ENCODE measurements at regions not wholly inside any gene's neighbourhood (a gene's known extent, or its start where the extent isn't known, plus 50 kb on each side); places are given as distances from the start of the nearest gene placed in this dataset.

DNA sequence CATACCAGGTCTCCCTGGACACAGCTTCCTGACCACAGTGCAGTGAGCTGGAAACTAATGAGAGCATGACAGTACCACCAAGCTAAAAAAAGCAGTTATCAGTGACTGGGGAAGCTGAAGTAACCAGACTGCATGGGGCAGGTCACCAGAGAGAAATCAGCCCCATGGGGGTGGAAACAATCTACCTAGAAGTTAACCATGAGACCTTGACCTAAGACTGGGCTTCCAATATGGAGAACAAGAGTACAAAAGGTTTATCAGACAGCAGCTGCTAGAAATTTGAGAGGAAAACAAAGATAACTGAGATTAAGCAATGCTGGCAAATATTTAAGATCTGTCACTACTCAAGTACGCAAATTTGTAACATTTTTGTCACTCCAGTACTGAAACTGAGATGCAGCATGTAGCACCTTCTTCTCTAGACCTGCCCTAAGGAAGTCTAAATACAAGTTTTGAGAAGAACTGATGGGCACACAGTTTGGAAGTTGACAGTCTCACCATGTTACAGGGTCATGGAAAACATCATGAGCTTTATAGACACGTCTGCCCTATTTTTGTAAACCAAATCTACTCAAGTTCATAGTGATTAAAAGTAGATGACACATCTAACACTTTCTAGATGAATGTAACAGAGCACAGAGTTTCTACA is 2641.8 kb upstream of the PCDH20 start:
- H3K9me3 ChIP-seq (ENCODE audit: control insufficient read depth in 5 of 5, low read length in 5 of 5) = peaks cover 0 to 2% (median 0%) of the 10 kb centered on the region in 5 donors
- H3K4me1 ChIP-seq (ENCODE audit: control insufficient read depth in 5 of 5, insufficient read depth in 5 of 5, low read length in 5 of 5) = no peaks in the 10 kb centered on the region
- no peak overlapping the region for H3K9ac ChIP-seq (ENCODE audit: low read length in 5 of 5)
- H3K27me3 ChIP-seq (ENCODE audit: control insufficient read depth in 5 of 5, insufficient read depth in 4 of 5, low read length in 5 of 5) = no peaks in the 10 kb centered on the region
- H3K36me3 ChIP-seq (ENCODE audit: control insufficient read depth in 5 of 5, insufficient read depth in 5 of 5, low read length in 5 of 5) = no peaks in the 10 kb centered on the region
- no peak overlapping the region for H3K27ac ChIP-seq (ENCODE audit: low read depth, low read length)
- no peak overlapping the region for H3K4me3 ChIP-seq (ENCODE audit: low read depth in 1 of 5, low read length in 5 of 5)

DNA sequence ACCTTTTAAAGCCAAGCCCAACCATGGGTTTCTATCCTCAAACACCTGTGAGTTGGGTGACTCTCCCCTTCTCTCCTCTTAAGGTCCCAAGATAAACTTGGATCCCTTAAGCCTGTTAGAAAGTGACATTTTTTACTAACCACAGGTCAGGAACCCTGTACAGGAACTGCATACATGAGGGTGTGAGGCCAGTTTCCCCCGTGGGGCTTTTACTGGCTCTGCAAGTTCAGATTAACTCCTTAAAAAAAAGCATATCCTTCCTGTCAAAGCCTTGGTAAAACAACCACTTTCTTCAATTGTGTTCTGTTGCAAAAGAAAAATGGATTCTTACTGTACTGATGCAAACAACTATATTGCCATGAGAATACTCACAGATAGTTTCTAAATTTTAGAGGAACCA is 2638.7 kb upstream of the PCDH20 start:
- no peaks in the 10 kb centered on the region for H3K4me1 ChIP-seq (ENCODE audit: control insufficient read depth in 5 of 5, insufficient read depth in 5 of 5, low read length in 5 of 5)
- no peak overlapping the region for H3K4me3 ChIP-seq (ENCODE audit: low read depth in 1 of 5, low read length in 5 of 5)
- no peaks in the 10 kb centered on the region for H3K36me3 ChIP-seq (ENCODE audit: control insufficient read depth in 5 of 5, insufficient read depth in 5 of 5, low read length in 5 of 5)
- no peak overlapping the region for H3K9ac ChIP-seq (ENCODE audit: low read length in 5 of 5)
- peaks cover 0 to 5% (median 0%) of the 10 kb centered on the region in 5 donors for H3K9me3 ChIP-seq (ENCODE audit: control insufficient read depth in 5 of 5, low read length in 5 of 5)
- no peaks in the 10 kb centered on the region for H3K27me3 ChIP-seq (ENCODE audit: control insufficient read depth in 5 of 5, insufficient read depth in 4 of 5, low read length in 5 of 5)
- H3K27ac ChIP-seq (ENCODE audit: low read depth, low read length) = no peak overlapping the region

GRCh38 chr13:64052521-64052920 is 2636.9 kb upstream of the PCDH20 start:
- no peak overlapping the region for H3K4me3 ChIP-seq (ENCODE audit: low read depth in 1 of 5, low read length in 5 of 5)
- no peaks in the 10 kb centered on the region for H3K4me1 ChIP-seq (ENCODE audit: control insufficient read depth in 5 of 5, insufficient read depth in 5 of 5, low read length in 5 of 5)
- no peak overlapping the region for H3K27ac ChIP-seq (ENCODE audit: low read depth, low read length)
- H3K9me3 ChIP-seq (ENCODE audit: control insufficient read depth in 5 of 5, low read length in 5 of 5) = peaks cover 0 to 5% (median 0%) of the 10 kb centered on the region in 5 donors
- H3K9ac ChIP-seq (ENCODE audit: low read length in 5 of 5) = no peak overlapping the region
- no peaks in the 10 kb centered on the region for H3K36me3 ChIP-seq (ENCODE audit: control insufficient read depth in 5 of 5, insufficient read depth in 5 of 5, low read length in 5 of 5)
- H3K27me3 ChIP-seq (ENCODE audit: control insufficient read depth in 5 of 5, insufficient read depth in 4 of 5, low read length in 5 of 5) = no peaks in the 10 kb centered on the region

- Histone ChIP-seq H3K27ac (ENCODE audit: low read depth, low read length) (no peak overlapping the region), H3K9ac (ENCODE audit: low read length in 5 of 5) (no peak overlapping the region), H3K4me1 (ENCODE audit: control insufficient read depth in 5 of 5, insufficient read depth in 5 of 5, low read length in 5 of 5) (no peaks in the 10 kb centered on the region), H3K27me3 (ENCODE audit: control insufficient read depth in 5 of 5, insufficient read depth in 4 of 5, low read length in 5 of 5) (no peaks in the 10 kb centered on the region), H3K36me3 (ENCODE audit: control insufficient read depth in 5 of 5, insufficient read depth in 5 of 5, low read length in 5 of 5) (no peaks in the 10 kb centered on the region), H3K4me3 (ENCODE audit: low read depth in 1 of 5, low read length in 5 of 5) (no peak overlapping the region), H3K9me3 (ENCODE audit: control insufficient read depth in 5 of 5, low read length in 5 of 5) (peaks cover 0 to 5% (median 0%) of the 10 kb centered on the region in 5 donors)
Measured at GRCh38 chr13:64051278-64051677, 2635.6 kb upstream of the PCDH20 start.

- Histone ChIP-seq H3K9me3 (ENCODE audit: control insufficient read depth in 5 of 5, low read length in 5 of 5) (no peaks in the 10 kb centered on the region), H3K9ac (ENCODE audit: low read length in 5 of 5) (no peak overlapping the region), H3K27ac (ENCODE audit: low read depth, low read length) (no peak overlapping the region), H3K27me3 (ENCODE audit: control insufficient read depth in 5 of 5, insufficient read depth in 4 of 5, low read length in 5 of 5) (no peaks in the 10 kb centered on the region), H3K4me1 (ENCODE audit: control insufficient read depth in 5 of 5, insufficient read depth in 5 of 5, low read length in 5 of 5) (no peaks in the 10 kb centered on the region), H3K36me3 (ENCODE audit: control insufficient read depth in 5 of 5, insufficient read depth in 5 of 5, low read length in 5 of 5) (no peaks in the 10 kb centered on the region), H3K4me3 (ENCODE audit: low read depth in 1 of 5, low read length in 5 of 5) (no peak overlapping the region)
Measured at GRCh38 chr13:64041296-64041695, 2625.6 kb upstream of the PCDH20 start.

DNA sequence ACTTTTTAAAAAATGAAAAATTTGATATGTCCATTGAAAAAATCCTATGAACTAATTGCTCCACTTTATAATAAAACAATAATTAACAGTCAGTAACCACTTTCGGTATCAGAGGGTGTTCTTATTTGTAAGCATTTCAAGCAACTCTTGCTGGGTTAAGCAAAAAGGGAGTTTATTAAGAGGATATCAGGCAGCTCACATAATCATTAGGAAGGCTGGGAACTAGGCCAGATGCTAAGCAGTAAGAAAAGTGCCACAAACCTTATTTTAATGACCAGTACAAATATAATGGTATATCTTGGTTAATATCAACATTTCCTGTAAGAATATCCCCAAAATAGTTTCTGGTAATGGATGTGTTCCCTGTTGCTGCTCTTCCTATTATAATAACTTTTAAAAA is 2618.3 kb upstream of the PCDH20 start:
- no peaks in the 10 kb centered on the region for H3K36me3 ChIP-seq (ENCODE audit: control insufficient read depth in 5 of 5, insufficient read depth in 5 of 5, low read length in 5 of 5)
- H3K9ac ChIP-seq (ENCODE audit: low read length in 5 of 5) = no peak overlapping the region
- H3K9me3 ChIP-seq (ENCODE audit: control insufficient read depth in 5 of 5, low read length in 5 of 5) = no peaks in the 10 kb centered on the region
- no peaks in the 10 kb centered on the region for H3K27me3 ChIP-seq (ENCODE audit: control insufficient read depth in 5 of 5, insufficient read depth in 4 of 5, low read length in 5 of 5)
- H3K4me1 ChIP-seq (ENCODE audit: control insufficient read depth in 5 of 5, insufficient read depth in 5 of 5, low read length in 5 of 5) = no peaks in the 10 kb centered on the region
- no peak overlapping the region for H3K27ac ChIP-seq (ENCODE audit: low read depth, low read length)
- no peak overlapping the region for H3K4me3 ChIP-seq (ENCODE audit: low read depth in 1 of 5, low read length in 5 of 5)

DNA sequence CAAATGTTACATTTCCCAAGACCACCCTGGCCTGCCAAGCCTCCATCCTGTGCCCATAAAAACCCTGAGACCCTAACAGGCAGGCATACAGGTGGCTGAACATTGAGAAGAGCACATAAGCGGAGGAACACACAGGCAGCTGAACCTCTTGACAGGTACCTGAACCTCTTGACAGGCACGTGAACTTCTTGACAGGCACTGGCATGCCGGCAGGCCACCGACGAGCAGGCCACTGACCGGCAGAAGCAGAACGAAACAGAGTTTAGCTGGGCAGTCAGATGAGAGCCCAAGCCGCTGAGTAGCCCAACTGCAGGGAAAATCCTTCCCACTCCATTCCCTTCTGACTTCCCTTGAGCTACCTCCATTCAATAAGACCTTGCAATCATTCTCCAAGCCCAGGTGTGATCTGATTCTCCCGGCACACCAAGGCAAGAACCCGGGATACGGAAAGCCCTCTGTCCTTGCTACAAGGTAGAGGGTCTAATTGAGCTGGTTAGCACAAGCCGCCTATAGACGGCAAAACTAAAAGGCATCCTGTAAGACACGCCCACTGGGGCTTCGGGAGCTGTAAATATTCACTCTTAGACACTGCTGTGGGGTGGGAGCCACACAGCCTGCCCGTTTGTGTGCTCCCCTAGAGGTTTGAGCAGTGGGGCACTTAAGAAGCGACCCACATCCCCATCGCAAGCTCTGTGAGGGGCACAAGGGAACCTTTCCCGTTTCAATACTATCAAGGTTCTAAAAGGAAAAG is 2613.9 kb upstream of the PCDH20 start:
- no peaks in the 10 kb centered on the region for H3K36me3 ChIP-seq (ENCODE audit: control insufficient read depth in 5 of 5, insufficient read depth in 5 of 5, low read length in 5 of 5)
- H3K4me3 ChIP-seq (ENCODE audit: low read depth in 1 of 5, low read length in 5 of 5) = no peak overlapping the region
- no peaks in the 10 kb centered on the region for H3K4me1 ChIP-seq (ENCODE audit: control insufficient read depth in 5 of 5, insufficient read depth in 5 of 5, low read length in 5 of 5)
- no peak overlapping the region for H3K9ac ChIP-seq (ENCODE audit: low read length in 5 of 5)
- peaks cover 0 to 5% (median 0%) of the 10 kb centered on the region in 5 donors for H3K9me3 ChIP-seq (ENCODE audit: control insufficient read depth in 5 of 5, low read length in 5 of 5)
- no peaks in the 10 kb centered on the region for H3K27me3 ChIP-seq (ENCODE audit: control insufficient read depth in 5 of 5, insufficient read depth in 4 of 5, low read length in 5 of 5)
- no peak overlapping the region for H3K27ac ChIP-seq (ENCODE audit: low read depth, low read length)

- no peaks in the 10 kb centered on the region for H3K27me3 ChIP-seq (ENCODE audit: control insufficient read depth in 5 of 5, insufficient read depth in 4 of 5, low read length in 5 of 5)
- H3K9ac ChIP-seq (ENCODE audit: low read length in 5 of 5) = no peak overlapping the region
- H3K36me3 ChIP-seq (ENCODE audit: control insufficient read depth in 5 of 5, insufficient read depth in 5 of 5, low read length in 5 of 5) = no peaks in the 10 kb centered on the region
Measured at GRCh38 chr13:64028551-64028950, 2612.9 kb upstream of the PCDH20 start.

DNA sequence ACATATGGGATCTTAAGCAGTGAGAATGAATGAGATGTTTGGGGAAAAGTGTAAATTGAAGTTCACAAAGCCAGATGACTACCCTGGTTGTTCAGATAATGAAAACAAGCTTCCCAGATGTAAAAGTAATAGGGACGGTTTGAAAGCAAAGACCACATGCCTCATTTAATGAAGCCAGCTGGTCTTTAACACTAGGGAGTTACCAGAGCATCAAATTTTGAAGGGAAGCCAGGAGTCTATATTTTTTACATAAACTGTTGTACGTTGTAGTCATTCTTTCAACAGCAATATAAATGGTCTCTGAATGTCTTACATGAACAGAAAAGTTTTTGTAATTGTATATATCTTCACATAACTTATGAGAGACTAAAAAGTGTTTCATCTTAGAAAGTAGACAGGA is 2604.5 kb upstream of the PCDH20 start:
- Histone ChIP-seq H3K36me3 (ENCODE audit: control insufficient read depth in 5 of 5, insufficient read depth in 5 of 5, low read length in 5 of 5) (no peaks in the 10 kb centered on the region), H3K4me3 (ENCODE audit: low read depth in 1 of 5, low read length in 5 of 5) (no peak overlapping the region), H3K27ac (ENCODE audit: low read depth, low read length) (no peak overlapping the region), H3K27me3 (ENCODE audit: control insufficient read depth in 5 of 5, insufficient read depth in 4 of 5, low read length in 5 of 5) (no peaks in the 10 kb centered on the region), H3K9ac (ENCODE audit: low read length in 5 of 5) (no peak overlapping the region), H3K9me3 (ENCODE audit: control insufficient read depth in 5 of 5, low read length in 5 of 5) (peaks cover 0 to under 1% (median 0%) of the 10 kb centered on the region in 5 donors), H3K4me1 (ENCODE audit: control insufficient read depth in 5 of 5, insufficient read depth in 5 of 5, low read length in 5 of 5) (no peaks in the 10 kb centered on the region)

More at GRCh38 chr13:64028551-64028950, 2612.9 kb upstream of the PCDH20 start:
- Histone ChIP-seq H3K9me3 (ENCODE audit: control insufficient read depth in 5 of 5, low read length in 5 of 5) (peaks cover 0 to 5% (median 0%) of the 10 kb centered on the region in 5 donors), H3K4me3 (ENCODE audit: low read depth in 1 of 5, low read length in 5 of 5) (no peak overlapping the region), H3K4me1 (ENCODE audit: control insufficient read depth in 5 of 5, insufficient read depth in 5 of 5, low read length in 5 of 5) (no peaks in the 10 kb centered on the region), H3K27ac (ENCODE audit: low read depth, low read length) (no peak overlapping the region)

DNA sequence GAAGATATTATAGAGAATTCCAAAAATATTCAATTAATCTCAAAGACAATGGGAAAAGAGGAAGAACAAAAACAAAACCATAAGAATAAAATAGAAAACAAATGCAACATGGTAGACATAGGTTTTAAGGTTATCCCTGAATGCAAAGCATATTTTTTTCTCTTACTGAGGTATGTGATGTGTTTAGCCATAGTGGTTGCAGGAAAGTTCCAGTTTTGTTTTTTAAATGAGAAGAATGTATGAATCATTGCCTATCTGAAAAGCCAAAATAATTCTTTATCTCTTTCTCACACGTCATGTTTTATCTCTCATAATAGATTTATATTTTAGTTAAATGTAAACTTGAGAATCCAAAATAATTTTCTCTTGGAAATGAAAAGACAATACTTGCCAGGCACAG is 2591.7 kb upstream of the PCDH20 start:
- no peaks in the 10 kb centered on the region for H3K4me1 ChIP-seq (ENCODE audit: control insufficient read depth in 5 of 5, insufficient read depth in 5 of 5, low read length in 5 of 5)
- H3K27me3 ChIP-seq (ENCODE audit: control insufficient read depth in 5 of 5, insufficient read depth in 4 of 5, low read length in 5 of 5) = no peaks in the 10 kb centered on the region
- H3K9me3 ChIP-seq (ENCODE audit: control insufficient read depth in 5 of 5, low read length in 5 of 5) = no peaks in the 10 kb centered on the region
- no peak overlapping the region for H3K4me3 ChIP-seq (ENCODE audit: low read depth in 1 of 5, low read length in 5 of 5)
- H3K36me3 ChIP-seq (ENCODE audit: control insufficient read depth in 5 of 5, insufficient read depth in 5 of 5, low read length in 5 of 5) = no peaks in the 10 kb centered on the region
- no peak overlapping the region for H3K27ac ChIP-seq (ENCODE audit: low read depth, low read length)
- H3K9ac ChIP-seq (ENCODE audit: low read length in 5 of 5) = no peak overlapping the region
